ENCODE measurements at regions not wholly inside any gene's neighbourhood (a gene's known extent, or its start where the extent isn't known, plus 50 kb on each side); places are given as distances from the start of the nearest gene placed in this dataset.

GRCh38 chr4:186351668-186352194 lies 85.7 kb downstream of the F11 start:
- DNase-seq: peak; percentile 93

- peak; percentile 90 for DNase-seq
Observed at GRCh38 chr4:186348433-186348832, 82.4 kb downstream of the F11 start.

DNA sequence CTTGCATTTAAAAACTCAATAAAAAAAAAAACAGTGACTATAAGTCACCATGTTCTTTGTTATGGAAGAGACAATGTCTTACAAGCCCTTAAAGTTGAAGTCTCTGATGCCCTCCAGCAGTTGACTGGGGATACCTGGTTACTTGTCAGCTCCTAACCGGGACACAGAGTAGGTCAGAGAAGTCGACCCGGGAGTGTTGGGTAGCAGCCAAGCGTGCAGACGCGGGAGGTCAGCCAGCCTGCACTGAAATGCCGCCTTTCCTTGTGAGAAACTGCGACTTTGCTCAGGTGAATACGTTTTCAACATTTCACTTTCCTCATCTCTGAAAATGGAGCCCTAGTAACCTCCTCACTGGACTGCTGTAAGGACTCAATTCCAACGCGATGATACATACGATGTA lies 81.8 kb downstream of the F11 start:
- no peak for DNase-seq

DNA sequence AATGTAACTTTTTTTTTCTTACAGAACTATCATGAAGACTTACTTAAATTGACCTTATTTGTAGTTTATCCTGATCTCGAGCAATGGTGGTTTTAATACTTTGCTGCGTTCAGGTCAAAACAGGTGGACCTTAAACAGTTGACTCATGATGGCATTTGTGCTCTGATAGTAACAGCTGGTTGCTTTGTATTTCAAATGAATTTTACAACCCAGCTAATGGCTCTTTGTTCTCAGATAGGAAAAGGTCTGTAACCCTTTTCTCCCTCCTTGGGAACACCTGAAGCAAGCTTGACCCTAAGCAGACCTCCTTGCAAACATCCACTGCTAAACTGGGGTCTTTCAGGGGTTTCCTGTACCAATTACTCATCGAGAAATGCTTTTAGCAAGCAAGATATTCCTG lies 79.2 kb downstream of the F11 start:
- DNase-seq: no peak

- no peak for DNase-seq
Observed at GRCh38 chr4:186342582-186342981, 76.6 kb downstream of the F11 start.

GRCh38 chr4:186341655-186342054 lies 75.7 kb downstream of the F11 start:
- DNase-seq: no peak

Measured in NCI-H1092 (cell line).